Activated gamma-delta T cell (primary cell): ENCODE measurements at regions not wholly inside any gene's neighbourhood (a gene's known extent, or its start where the extent isn't known, plus 50 kb on each side); places are given as distances from the start of the nearest gene placed in this dataset.
"Not testable (repeated sequence)": the region's sequence is repeated elsewhere in the genome, so short reads cannot be mapped to it uniquely, and the experiment has no call there.

ENCODE experiments used
- DNase-seq: peaks from one replicate; lab custom pipeline; 2025; lab: John Stamatoyannopoulos, UW

DNA sequence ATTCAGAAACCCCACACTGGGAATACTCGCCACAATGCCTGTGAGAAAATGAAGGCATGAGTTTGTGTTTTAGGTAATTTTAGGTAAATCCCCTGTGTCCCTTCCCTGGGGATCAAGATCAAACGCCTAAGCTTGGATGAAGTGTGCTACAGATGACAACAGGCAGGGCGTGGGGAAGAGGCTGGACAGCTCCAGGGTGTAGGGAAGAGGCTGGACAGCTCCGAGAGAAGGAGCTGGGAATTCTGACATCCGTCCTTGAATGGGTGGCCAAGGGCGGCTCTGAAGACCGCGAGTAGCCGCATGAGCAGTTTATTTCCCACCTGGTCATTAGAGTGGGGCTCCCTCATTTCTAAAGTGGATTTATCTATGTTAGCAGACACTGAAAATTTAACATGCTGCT, 109.7 kb downstream of the RAMP3 start:
- no peak for DNase-seq

DNA sequence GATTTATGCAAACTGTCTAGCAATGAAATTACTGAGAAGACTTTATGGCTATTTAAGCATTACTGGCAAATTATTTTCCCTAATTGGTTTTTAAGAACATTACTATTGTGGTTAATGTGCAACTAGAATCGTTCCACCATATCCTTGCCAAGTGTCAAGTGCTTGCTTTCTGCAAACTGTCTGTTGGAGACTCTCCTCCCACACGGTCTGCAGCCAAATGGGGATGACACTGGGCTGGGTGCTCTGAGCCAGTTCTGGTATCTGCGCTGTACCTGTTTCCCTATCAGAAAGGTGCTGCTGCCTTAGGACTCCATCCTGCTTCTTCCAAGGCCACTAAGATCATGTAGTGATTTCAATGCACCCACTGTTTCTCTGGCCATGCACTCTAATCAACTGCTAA, 110.4 kb downstream of the RAMP3 start:
- DNase-seq = no peak

DNA sequence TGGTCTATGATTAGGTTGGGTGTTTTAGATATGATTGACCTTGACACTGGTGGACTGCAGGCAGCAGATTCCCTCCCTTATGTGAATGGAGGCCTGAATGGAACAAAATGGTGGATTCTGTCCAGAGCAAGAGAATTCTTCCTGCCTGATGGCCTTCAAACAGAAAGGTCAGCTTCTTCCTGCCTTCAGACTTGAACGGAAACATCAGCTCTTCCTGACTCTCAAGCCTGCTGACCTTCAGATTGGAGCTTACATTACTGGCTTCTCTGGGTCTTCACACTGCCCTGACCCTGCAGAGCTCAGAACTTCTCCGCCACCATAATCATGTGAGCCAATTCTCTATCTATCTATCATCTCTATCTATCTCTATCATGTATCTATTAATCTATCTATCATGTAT, 111.6 kb downstream of the RAMP3 start:
- DNase-seq = no peak

DNA sequence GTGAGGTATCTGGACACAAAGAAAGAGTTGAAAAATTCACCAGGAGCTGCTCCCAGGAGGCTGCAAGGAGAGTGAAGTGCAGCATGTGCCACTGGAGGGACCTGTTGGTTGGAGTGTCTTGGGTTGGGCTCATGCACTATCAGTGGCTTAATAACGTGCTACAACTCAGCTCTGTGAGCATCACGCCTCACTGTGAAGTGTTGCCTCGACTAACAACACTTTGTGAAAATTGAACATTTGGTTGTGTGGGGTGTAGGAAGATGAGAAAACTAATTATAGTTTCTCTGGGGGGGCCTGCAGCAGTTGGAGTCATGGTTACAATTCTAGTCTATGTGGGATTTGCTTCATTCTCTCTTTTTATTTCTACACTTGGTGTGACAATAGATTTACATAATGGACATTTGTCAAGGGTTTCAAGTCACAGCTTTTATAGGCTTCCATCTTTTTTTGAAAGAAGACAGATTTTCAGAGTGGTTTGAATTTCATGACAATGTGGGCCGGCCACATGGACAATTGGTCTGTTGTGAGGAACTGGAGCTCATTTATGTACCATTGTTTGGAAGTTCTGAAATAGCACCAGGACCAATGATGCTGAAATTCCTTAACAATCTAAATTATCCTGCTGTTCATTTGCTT, 121.3 kb downstream of the RAMP3 start:
- DNase-seq = no peak

DNA sequence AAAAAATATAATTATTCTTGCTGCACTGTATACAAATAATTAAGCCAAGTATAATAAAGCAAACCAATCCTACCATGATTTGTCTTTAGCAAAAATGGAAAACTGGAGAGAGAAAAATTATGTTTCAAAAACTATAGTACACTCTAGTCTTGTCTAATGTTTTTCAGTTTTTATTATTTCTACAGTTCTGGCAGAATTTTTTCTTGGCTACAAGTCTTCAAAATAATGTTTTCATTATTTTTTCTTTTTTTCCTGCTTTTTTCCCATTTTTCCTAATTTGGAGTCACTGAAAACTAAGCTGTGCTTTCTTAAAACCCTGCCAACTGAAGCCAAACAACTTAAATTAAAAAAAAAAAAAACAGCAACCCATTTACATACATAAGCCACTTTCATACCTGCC, 132.0 kb downstream of the RAMP3 start:
- DNase-seq = not testable (repeated sequence)

DNA sequence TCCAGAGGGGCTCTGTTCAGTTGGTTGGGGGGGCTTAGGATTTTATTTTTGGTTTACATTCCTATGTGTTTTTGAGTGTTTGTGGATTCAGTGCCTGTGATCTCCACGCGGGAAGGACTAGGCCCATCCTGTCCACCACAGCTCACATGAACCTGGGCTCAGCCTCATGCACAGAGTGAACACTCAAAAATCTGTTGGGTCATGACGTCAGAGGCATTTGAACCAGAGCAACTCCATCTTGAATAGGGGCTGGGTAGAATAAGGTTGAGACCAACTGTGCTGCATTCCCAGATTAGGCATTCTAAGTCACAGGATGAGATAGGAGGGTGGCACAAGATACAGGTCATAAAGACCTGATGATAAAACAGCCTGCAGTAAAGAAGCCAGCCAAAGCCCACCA, 133.3 kb downstream of the RAMP3 start:
- no peak for DNase-seq

DNA sequence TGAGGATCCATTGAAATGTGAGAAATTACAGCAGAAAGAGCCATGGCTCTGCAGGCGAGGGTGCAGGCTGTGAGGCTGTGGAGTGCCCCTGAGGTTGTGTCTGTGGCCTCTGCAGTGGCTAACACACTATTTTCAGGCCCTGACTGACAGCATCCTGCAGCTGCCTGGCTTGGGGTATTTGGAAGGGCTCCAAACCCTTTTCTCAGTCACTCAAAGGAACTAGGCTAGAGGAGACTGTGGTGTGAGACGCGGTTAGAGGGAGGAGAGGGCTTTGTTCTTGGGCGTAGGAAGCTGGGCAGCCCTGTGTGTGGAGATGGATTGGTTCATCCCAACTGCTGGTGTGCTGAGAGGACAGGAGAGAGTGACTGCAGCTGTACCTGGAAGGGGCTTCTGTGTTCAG, 134.9 kb downstream of the RAMP3 start:
- DNase-seq = no peak

DNA sequence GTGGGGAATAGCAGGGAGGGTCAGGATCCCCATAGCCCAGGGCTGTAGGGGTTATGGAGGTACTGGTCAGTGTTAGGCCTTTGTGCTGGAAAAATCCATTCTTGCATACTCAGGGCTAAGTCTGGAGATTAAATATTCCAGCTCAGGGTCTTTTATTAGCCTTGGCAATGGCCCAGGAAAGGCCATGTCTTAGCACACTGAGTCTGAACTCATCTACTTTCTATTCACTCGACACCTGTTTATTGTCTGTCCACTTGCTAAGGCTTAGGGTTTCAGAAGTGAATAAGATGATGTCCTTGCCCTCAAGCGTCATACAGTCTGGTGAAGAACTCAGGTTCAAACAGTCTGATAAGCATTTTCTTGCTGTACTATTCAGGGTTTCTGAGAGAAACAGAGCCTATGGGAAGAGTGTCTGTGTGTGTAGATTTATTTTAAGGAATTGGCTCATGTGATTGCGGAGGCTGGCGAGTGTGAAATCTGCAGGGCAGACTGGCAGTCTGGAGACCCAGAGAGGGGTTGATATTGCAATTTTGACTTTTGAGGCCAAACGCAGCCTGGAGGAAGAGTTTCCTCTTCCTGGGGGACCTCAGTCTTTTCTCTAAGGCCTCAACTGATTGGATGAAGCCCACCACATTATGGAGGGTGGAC, 135.8 kb downstream of the RAMP3 start:
- no peak for DNase-seq

DNA sequence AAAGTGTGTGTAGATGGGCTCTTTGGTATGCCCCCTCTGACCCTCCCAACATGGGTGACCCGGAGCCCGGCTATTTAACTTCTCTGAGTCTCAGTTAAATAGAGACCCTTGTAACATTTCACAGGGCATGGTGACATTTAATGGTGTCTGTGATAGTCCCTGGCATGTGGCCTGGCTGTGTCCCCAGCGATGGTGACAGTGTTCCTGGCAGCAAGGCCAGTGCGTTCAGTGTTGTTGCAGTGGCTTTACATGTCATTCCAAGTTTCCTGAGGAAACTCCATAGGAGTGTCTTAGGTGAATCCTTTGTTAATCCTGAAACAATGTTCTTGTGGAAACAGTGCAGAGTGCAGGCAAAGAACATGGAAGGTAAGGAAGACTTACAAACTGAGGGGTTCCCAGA, 137.0 kb downstream of the RAMP3 start:
- DNase-seq = no peak

DNA sequence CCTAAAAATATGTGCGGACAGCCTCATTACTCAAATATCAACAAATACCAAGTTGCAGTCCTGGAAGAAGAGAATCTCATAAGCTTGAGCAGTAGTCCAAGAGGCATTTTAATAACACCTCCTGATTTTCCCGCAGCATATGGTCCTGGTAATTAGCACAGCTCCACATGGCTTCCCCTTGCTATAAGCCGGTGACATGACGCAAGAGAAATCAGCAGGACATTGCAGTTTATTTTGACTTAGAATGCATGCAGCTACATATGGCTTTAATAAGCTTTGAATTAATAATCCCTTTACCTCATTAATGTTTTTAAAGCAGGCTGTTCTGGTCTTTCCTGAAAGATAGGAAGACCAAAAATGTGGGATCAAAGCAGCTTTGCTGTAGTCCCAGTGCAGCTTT, 137.6 kb downstream of the RAMP3 start:
- DNase-seq = no peak

DNA sequence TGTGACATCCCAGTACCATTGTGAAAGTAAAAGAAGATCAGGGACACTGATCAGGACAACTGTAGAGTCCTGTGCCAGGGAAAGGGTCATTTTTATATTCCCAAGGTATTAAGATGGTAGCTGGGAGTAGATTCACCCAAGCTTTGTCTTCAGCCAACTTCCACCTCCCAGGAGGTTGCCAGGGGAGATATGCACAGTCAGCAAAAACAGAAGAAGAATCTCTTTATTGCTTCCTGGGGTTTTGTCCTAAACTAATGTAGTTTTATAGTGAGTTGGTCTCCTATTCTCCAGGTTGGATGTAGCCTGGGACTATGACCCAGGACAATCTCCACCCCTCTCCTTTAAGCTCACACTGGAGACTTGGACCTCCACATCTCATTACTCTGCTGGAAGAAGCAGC, 139.2 kb downstream of the RAMP3 start:
- no peak for DNase-seq

DNA sequence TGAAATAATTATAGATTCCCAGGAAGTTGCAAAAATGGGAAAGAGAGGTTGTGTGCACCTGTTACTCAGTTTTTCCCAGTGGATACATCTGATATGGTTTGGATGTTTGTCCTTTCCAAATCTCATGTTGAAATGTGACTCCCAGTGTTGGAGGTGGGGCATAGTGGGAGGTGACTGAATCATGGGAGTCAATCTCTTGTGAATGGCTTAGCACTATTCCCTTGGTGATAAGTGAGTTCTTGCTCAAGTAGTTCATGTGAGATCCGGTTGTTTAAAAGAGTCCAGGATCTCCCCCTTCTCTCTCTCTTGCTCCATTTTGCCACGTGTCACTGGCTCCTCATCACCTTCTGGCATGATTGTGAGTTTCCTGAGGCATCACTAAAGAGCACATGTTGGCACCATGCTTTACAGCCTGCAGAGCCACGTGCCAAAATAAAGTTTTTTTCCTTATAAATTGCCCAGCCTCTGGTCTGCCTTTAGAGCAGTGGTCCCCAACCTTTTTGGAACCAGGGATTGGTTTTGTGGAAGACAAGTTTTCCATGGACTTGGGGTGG, 149.2 kb downstream of the RAMP3 start:
- no peak for DNase-seq

DNA sequence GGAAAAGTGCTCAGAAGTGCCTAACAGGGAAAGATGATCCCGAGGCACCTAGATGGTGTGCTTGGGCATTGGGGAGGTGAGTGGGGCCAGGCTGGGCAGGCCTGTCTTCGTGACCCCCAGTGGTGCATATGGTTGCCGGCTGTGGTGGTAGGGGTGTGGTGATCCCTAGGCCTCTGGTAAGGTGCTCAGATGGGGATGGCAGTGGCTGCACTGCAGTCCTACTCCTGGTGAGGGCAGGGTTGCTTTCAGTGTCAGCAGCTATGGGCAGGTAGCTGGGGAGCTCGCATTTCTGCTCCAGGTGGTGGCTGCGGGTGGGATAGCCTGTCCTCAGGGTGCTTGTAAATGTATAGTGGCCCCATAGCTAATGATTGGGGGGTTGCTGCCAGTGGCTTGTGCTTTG, 154.0 kb downstream of the RAMP3 start:
- no peak for DNase-seq

DNA sequence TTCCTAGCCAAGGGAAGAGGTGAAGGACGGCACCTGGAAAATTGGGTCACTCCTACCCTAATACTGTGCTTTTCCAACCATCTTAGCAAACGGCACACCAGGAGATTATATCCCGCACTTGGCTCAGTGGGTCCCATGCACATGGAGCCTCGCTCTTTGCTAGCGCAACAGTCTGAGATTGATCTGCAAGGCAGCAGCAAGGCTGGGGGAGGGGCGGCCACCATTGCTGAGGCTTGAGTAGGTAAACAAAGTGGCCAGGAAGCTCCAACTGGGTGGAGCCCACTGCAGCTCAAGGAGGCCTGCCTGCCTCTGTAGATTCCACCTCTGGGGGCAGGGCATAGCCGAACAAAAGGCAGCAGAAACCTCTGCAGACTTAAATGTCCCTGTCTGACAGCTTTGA, 157.9 kb downstream of the RAMP3 start:
- DNase-seq = not testable (repeated sequence)

DNA sequence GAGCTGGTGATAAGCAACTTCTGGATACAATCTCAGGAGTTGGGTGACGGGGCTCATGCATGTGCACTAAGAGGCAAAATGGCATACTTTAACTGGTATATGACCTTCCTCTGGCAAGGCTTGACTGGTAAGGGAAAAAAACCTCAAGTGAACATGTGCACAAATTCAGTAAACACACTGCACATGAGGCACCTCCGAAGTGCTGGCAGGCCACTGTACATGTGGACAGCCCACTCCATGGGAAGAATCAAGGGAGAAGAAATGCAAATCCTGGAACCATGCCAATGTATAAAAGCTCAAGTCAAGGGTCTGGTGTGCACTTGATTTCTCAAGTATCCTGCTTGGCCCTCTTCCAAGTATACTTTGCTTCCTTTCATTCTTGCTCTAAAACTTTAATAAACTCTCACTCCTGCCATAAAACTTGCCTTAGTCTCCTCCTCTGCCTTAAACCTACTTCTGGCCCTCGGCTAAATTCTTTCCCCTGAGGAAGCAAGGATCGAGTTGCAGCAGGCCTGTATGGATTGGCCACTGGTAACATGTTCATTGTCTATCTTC, 167.2 kb downstream of the RAMP3 start:
- no peak for DNase-seq

DNA sequence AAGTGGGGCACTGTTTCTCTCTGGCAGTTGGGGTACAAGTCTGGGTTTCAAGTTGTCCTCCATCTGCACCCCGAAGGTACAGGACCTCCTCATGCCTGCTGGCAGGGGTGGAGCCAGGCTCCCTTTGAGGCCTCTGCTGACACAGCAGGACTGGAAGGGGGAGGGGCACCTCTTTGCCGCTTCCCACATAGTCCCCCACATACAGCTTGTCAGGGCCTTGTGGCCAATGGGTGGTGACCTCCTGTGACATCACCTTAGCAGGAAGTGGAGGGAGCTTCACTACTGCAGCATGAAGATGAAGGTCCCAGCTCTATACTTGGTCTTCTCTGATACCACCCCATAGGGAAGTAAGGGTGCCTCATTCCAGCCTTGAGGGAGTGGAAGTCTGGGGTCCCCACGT, 167.8 kb downstream of the RAMP3 start:
- DNase-seq = no peak

DNA sequence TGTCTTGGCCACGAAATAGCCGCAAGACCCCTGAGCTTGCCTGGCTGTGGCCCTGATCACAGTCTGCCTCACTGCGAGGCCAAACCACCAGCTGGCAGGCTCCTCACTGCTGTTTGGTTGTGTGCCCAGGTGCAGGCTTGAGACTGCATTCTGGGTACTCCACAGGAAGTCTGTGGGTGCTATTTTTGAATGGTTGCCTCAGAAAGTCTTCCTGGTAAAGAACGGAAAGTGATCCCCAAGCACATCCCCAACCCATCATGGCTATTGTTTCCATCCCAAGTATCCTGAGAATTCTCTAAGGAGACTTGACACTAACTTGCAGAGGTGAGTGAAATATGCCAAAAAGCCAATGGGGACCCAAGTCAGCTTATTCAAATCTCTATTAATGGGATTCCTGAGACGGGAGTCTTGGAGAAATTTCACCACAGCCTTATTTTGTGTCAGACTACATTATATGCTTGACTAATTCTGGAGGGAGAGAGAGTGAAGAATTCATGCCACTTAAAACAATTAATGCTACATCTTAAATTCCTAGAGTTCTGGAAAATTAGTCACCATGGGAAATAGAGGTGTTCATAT, 170.9 kb downstream of the RAMP3 start:
- no peak for DNase-seq

DNA sequence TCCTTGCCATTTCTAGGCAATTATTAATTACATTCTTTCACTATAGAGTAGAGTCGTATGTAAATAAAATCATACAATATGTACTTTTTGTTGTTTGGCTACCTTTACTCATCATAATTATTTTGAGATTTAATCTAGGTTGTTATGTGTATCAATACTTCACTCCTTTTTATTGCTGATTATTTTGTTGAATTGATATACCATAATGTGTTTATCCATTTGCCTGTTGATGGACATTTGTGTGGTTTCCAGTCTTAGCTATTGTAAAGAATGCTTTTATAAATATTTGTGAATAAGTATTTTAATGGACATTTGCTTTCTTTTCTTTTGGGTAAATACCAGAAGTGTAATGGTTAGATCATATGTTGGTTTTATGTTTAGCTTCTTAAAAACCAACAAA, 174.0 kb downstream of the RAMP3 start:
- DNase-seq = no peak

DNA sequence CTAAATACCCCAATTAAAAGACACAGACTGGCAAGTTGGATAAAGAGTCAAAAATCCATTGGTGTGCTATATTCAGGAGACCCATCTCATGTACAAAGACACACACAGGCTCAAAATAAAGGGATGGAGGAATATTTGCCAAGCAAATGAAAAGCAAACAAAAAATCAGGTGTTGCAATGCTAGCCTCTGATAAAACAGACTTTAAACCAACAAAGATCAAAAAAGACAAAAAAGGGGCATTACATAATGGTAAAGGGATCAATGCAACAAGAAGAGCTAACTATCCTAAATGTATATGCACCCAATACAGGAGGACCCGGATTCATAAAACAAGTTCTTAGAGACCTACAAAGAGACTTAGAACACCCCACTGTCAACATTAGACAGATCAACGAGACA, 177.4 kb downstream of the RAMP3 start:
- DNase-seq = not testable (repeated sequence)

DNA sequence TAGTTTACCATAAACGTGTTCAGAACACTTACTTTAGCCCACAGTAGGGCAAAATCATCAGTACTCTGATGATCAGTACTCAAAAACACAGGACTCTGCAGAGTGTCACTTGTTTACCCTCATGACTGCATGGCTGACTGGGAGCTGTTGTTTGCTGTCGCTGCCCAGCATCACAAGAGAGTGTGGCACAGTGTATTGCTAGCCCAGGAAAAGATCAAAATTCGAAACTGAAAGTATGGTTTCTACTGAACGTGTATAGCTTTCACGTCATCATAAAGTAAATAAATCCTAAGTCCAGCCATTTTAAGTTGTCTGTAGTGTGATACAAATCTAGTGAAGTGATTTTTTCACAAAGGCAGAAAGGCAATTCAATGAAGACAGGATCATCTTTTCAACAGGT, 184.6 kb downstream of the RAMP3 start:
- no peak for DNase-seq

DNA sequence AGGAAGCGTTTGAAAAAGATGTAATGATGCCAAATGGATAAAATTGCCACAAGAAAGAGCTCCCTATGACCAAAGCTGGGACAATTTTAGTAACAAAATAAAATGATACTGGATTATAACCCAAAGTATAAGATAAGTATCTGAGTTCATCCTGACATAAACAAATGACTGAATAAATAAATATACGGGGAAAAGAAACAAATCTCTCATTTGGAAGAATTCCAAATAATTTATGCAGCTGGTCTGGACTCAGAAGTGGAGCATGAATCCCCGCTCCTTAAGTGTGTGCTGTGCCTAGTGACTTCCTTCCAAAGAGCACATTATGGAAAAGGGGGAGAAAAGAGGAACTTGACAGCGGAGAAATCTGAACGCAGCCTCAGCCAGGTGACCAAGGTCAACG, 186.2 kb downstream of the RAMP3 start:
- DNase-seq = no peak

DNA sequence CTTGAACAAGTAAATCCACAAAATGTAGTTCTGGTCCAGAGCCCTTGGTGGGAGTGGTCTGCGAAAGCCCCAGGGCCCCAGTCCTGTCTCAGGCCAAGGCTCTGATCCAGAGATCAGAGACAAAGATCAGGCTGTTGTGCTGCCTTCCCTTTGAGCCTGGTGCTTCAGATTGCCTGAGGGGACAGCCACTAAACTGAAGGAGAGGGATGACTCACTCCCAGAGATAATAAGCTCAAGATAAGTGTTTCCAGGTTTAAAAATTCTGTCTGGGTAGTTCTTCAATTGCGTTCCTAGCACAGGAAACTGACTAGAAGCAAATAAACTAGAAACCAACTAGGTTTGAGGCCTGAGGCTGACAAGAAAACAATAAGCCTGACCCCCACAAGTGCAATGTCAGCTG, 190.2 kb downstream of the RAMP3 start:
- no peak for DNase-seq

DNA sequence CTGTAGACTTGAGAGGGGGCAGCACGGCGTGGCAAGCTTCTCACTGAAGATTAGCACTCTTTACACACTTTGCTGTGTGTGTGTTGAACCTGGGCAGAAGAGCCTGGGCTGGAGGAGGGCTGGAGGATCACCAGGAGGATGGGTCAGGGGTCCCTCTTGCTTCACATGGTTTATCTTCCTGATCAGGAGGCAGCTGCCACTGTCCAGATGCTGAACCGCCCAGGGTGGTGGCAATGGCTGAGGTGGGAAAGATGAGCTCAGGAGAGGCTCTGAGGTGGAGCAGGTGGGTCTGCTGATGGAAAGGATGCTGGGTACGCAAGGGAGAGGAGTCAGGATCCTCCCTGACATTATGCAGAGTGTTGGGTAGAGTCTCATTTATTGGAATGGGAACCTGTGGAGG, 191.5 kb downstream of the RAMP3 start:
- no peak for DNase-seq
